Right cardiac atrium (tissue), 5 donors: ENCODE measurements at regions not wholly inside any gene's neighbourhood (a gene's known extent, or its start where the extent isn't known, plus 50 kb on each side); places are given as distances from the start of the nearest gene placed in this dataset.

Source experiments
- ATAC-seq, 2 donors: fragments of 200-7000 bp; cut with Tn5 transposase; one replicate each; pipeline versions ENCODE4 v1.8.0 to v1.9.1; 2020; ENCODE audit warnings: moderate library complexity in 2 of 2, mild to moderate bottlenecking in 1 of 2
- DNase-seq, 3 donors: peaks; one replicate each; pipeline ENCODE4 v3.0.0-alpha.2; 2020
- H3K27ac ChIP-seq: one replicate; pipeline ENCODE4 v1.5.1; 2013; ENCODE audit warnings: mild to moderate bottlenecking, low read length, control low read depth, moderate library complexity
- H3K27me3 ChIP-seq: one replicate; pipeline ENCODE4 v1.6.1; 2013; ENCODE audit not compliant: control insufficient read depth, insufficient read depth
- H3K4me1 ChIP-seq: one replicate; pipeline ENCODE4 v1.6.1; 2013; ENCODE audit warnings: low read length; ENCODE audit not compliant: control insufficient read depth, insufficient read depth
- H3K4me3 ChIP-seq: one replicate; pipeline ENCODE4 v1.5.1; 2013; ENCODE audit warnings: low read length, control low read depth
- H3K9me3 ChIP-seq: one replicate; pipeline ENCODE4 v1.6.1; 2013; ENCODE audit warnings: low read length; ENCODE audit not compliant: control insufficient read depth
- WGBS: extraction: QIAGEN DNeasy Blood & Tissue Kit; methylation state at CpG from one replicate; pipeline ENCODE4 v1.1.7; 2013; 5-methylcytosine and 5-hydroxymethylcytosine counted together
- intact Hi-C, 4 donors: fragments of 100-400 bp; cut with DNase I; formaldehyde crosslinking; loops; one replicate each; pipeline versions ENCODE4 v1.11.0 to v1.14.0; 2022 to 2023
- donor health status: healthy with polysubstance abuse.
- donor health status: DM: no; HTN: yes; CAD: no.
- donor health status: DM: no; HTN: no; CAD: no.
- donor health status: DM: no; HTN: yes; CAD: no; lungs with severe emphysema.
- donor health status: DM: yes; HTN: yes; CAD: no.

GRCh38 chr5:16238018-16238417, 58.4 kb upstream of the MARCHF11 start:
- peaks cover 2% of the 10 kb centered on the region for H3K9me3 ChIP-seq
- H3K4me1 ChIP-seq = no peaks in the 10 kb centered on the region
- no peak overlapping the region for H3K27ac ChIP-seq
- H3K4me3 ChIP-seq = no peak overlapping the region
- no peaks in the 10 kb centered on the region for H3K27me3 ChIP-seq
- 64% methylated on average over 1 of the region's 1 CpG for WGBS
- DNase-seq (no peak), ATAC-seq (no peak)
- intact Hi-C loops = no loop called here

- Histone ChIP-seq H3K4me1 (no peaks in the 10 kb centered on the region), H3K9me3 (peaks cover 2% of the 10 kb centered on the region), H3K27me3 (no peaks in the 10 kb centered on the region), H3K27ac (no peak overlapping the region), H3K4me3 (no peak overlapping the region)
- ATAC-seq (no peak), DNase-seq (no peak)
- intact Hi-C loops = no loop called here
- WGBS = 70% methylated on average over 6 of the region's 6 CpGs
These were observed 55.0 kb upstream of the MARCHF11 start for GRCh38 chr5:16234598-16234997.

- no peak for DNase-seq
- Histone ChIP-seq H3K27me3 (no peaks in the 10 kb centered on the region), H3K9me3 (peaks cover 2% of the 10 kb centered on the region), H3K4me3 (no peak overlapping the region), H3K4me1 (no peaks in the 10 kb centered on the region), H3K27ac (no peak overlapping the region)
- ATAC-seq = no peak
- WGBS = 76% methylated on average over 2 of the region's 2 CpGs
- intact Hi-C loops = no loop called here
These were observed 54.1 kb upstream of the MARCHF11 start for GRCh38 chr5:16233730-16234129.

DNA sequence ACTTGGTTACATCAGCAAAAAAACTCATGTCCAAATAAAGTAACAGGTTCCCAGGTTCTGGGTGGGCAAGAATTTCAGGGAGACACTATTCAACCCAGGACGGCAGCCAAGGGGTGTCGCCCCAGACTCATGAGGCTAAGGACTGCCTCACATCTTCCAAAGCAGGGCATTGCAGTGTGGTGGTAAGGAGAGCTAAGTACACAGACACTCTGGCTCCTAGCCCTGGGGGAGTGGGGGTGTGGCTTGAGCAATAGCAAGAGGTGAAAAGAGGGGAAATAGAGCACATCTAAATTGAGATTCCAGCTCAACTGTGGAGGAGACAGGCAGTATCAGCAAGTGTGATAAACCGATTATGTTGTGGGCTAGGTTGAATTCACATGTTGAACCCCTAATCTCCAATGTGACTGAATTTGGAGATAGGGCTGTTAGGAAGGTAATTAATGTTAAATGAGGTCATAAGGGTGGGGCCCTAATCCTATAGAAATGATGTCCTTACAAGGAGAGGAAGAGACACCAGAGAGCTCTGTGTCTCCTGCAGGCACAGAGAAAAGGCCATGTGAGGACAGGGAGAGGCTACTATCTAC, 49.9 kb upstream of the MARCHF11 start:
- no peaks in the 10 kb centered on the region for H3K9me3 ChIP-seq
- no peak overlapping the region for H3K4me3 ChIP-seq
- H3K27ac ChIP-seq = no peak overlapping the region
- intact Hi-C loops = no loop called here
- H3K27me3 ChIP-seq = no peaks in the 10 kb centered on the region
- ATAC-seq = no peak
- no peak for DNase-seq
- 70% methylated on average over 3 of the region's 3 CpGs for WGBS
- H3K4me1 ChIP-seq = no peaks in the 10 kb centered on the region
